ENCODE measurements at regions not wholly inside any gene's neighbourhood (a gene's known extent, or its start where the extent isn't known, plus 50 kb on each side); places are given as distances from the start of the nearest gene placed in this dataset.

DNA sequence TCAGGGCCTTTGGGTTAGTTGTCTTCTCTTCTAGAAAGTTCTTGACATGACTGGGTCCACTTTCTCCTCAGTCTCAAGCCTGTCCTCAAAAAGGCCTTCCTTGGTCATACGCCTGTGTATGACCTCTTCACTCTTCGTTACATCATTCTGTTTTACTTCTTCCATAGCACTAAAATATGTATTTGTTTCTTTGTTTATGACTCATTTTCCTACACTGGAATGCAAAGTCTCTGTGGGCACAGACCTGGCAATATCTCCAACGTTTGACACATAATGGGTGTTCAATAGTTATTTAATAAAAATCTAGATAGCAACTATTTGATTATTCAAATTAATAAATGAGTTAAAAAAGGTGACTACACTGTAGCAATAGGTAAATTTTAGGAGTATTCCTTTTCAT, 85.1 kb downstream of the YIPF5 start:
- Histone ChIP-seq H3K4me1 (ENCODE audit: insufficient read depth, low read length) (no peaks in the 10 kb centered on the region), H3K4me3 (replicated peaks in 1 of 3; ENCODE audit: insufficient read depth in 1 of 3, low read depth in 2 of 3, low read length in 3 of 3) (no peak overlapping the region), H3K9ac (ENCODE audit: insufficient read depth, low read depth, low read length) (no peak overlapping the region), H2AFZ (ENCODE audit: low read length) (no peak overlapping the region), H3K27me3 (ENCODE audit: control insufficient read depth in 1 of 2, insufficient read depth in 2 of 2, low read length in 2 of 2) (no peaks in the 10 kb centered on the region), H3K4me2 (ENCODE audit: low read depth, low read length) (no peak overlapping the region), H3K9me3 (ENCODE audit: low read length) (0 out of 2 replicates have a peak, but pooled peaks cover 6% of the 10 kb centered on the region), H3K36me3 (replicated peaks in 1 of 2; ENCODE audit: control insufficient read depth in 1 of 2, insufficient read depth in 2 of 2, low read length in 2 of 2) (no peaks in the 10 kb centered on the region), H3K27ac (ENCODE audit: extremely low read length, insufficient read depth, low read length) (no peak overlapping the region), H4K20me1 (ENCODE audit: insufficient read depth, low read length) (no peaks in the 10 kb centered on the region), H3K79me2 (ENCODE audit: insufficient read depth, low read length) (no peaks in the 10 kb centered on the region)
- DNase-seq (ENCODE audit: low spot score): no peak
- in situ Hi-C loops (cut with HindIII; ENCODE audit: extremely low pct_ligation_motif_present, low pct_unique_long_range_greater_than_20kb): no loop called here
- ChIA-PET CTCF (ENCODE audit: low intra/inter-chr PET ratio, low total read pairs) (no interaction called here), POLR2A (no interaction called here)
- no TSS peak for BruUV-seq (replicated peaks)
- intact Hi-C loops (cut with micrococcal nuclease; ENCODE audit: unreplicated experiment): no loop called here
- ATAC-seq: no peak
- WGBS (ENCODE audit: low lambda C conversion rate): 38% methylated on average over 3 of the region's 3 CpGs
- FAIRE-seq: no peak
- no peak for TF ChIP-seq RFX3 (CRISPR knock-in tag; IDR thresholded peaks at IDR 0.05)
- no peak for TF ChIP-seq ZNF33A (CRISPR knock-in tag; IDR thresholded peaks at IDR 0.05; ENCODE audit: borderline replicate concordance)
- TF ChIP-seq, protein P1, sequence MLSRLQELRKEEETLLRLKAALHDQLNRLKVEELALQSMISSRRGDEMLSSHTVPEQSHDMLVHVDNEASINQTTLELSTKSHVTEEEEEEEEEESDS (CRISPR knock-in tag; IDR thresholded peaks at IDR 0.05; ENCODE audit: borderline replicate concordance): no peak
- no peak for TF ChIP-seq IKZF4 (CRISPR knock-in tag; IDR thresholded peaks at IDR 0.05; ENCODE audit: borderline replicate concordance, low read depth, not compliant biosample characterization)
- TF ChIP-seq RFX5 (IDR thresholded peaks at IDR 0.05; ENCODE audit: low read depth, low read length): no peak
- no peak for TF ChIP-seq NAIF1 (CRISPR knock-in tag; IDR thresholded peaks at IDR 0.05; ENCODE audit: borderline replicate concordance)
- TF ChIP-seq, protein P2, sequence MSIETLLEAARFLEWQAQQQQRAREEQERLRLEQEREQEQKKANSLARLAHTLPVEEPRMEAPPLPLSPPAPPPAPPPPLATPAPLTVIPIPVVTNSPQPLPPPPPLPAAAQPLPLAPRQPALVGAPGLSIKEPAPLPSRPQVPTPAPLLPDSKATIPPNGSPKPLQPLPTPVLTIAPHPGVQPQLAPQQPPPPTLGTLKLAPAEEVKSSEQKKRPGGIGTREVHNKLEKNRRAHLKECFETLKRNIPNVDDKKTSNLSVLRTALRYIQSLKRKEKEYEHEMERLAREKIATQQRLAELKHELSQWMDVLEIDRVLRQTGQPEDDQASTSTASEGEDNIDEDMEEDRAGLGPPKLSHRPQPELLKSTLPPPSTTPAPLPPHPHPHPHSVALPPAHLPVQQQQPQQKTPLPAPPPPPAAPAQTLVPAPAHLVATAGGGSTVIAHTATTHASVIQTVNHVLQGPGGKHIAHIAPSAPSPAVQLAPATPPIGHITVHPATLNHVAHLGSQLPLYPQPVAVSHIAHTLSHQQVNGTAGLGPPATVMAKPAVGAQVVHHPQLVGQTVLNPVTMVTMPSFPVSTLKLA (IDR thresholded peaks at IDR 0.05): no peak
- no peak for TF ChIP-seq ZMYM2 (CRISPR knock-in tag; IDR thresholded peaks at IDR 0.05)
- no peak for TF ChIP-seq KLF12 (CRISPR knock-in tag; IDR thresholded peaks at IDR 0.05; ENCODE audit: borderline replicate concordance)
- no peak for TF ChIP-seq ZNF781 (CRISPR knock-in tag; IDR thresholded peaks at IDR 0.05; ENCODE audit: borderline replicate concordance, not compliant biosample characterization)
- no peak for TF ChIP-seq SRSF4 (IDR thresholded peaks at IDR 0.05; ENCODE audit: low read depth, low read length, poor library complexity, severe bottlenecking)
- TF ChIP-seq PHF8 (CRISPR knock-in tag; IDR thresholded peaks at IDR 0.05): no peak

All from HepG2 (cell line).